Fibroblast of lung (primary cell): ENCODE measurements at regions not wholly inside any gene's neighbourhood (a gene's known extent, or its start where the extent isn't known, plus 50 kb on each side); places are given as distances from the start of the nearest gene placed in this dataset.
"Not testable (repeated sequence)": the region's sequence is repeated elsewhere in the genome, so short reads cannot be mapped to it uniquely, and the experiment has no call there.

ENCODE experiments used
- DNase-seq, 2 donors: peaks; one replicate each; pipeline versions ENCODE4 v3.0.0 to v3.0.0-alpha.2; 2010; ENCODE audit warnings: low read depth in 2 of 2
- H2AFZ ChIP-seq: 2 replicates; pipeline ENCODE4 v1.5.1; 2012; ENCODE audit warnings: low read length, control low read depth, inconsistent platforms
- H3K27ac ChIP-seq: 2 replicates; pipeline ENCODE4 v1.5.1; 2011; ENCODE audit warnings: low read length, control low read depth; ENCODE audit not compliant: insufficient read depth
- H3K27me3 ChIP-seq: 2 replicates; pipeline ENCODE4 v1.5.1; 2011; ENCODE audit warnings: mild to moderate bottlenecking, low read length; ENCODE audit not compliant: control insufficient read depth, insufficient read depth
- H3K36me3 ChIP-seq: 2 replicates; pipeline ENCODE4 v1.5.1; 2011; ENCODE audit warnings: low read length; ENCODE audit not compliant: control insufficient read depth, insufficient read depth
- H3K4me1 ChIP-seq: 2 replicates; pipeline ENCODE4 v1.5.1; 2011; ENCODE audit warnings: low read length; ENCODE audit not compliant: control insufficient read depth, insufficient read depth; ENCODE audit errors: extremely low read depth
- H3K4me2 ChIP-seq: 2 replicates; pipeline ENCODE4 v1.5.1; 2011; ENCODE audit warnings: low read length, control low read depth; ENCODE audit not compliant: insufficient read depth; ENCODE audit errors: extremely low read depth
- H3K4me3 ChIP-seq, 4 experiments: fragments of 200-600 bp in 1 of 4; sonication (generic) in 1 of 4; replicated peaks in 1 of 4; 2 replicates each; pipeline ENCODE4 v1.5.1; 2011 to 2016; ENCODE audit warnings: low read length in 4 of 4, low read depth in 3 of 4, mild to moderate bottlenecking in 3 of 4, control low read depth in 2 of 4, inconsistent platforms in 1 of 4, mixed read lengths in 1 of 4; ENCODE audit not compliant: insufficient read depth in 1 of 4; ENCODE audit errors: control extremely low read depth in 1 of 4
- H3K79me2 ChIP-seq: 2 replicates; pipeline ENCODE4 v1.5.1; 2012; ENCODE audit warnings: mild to moderate bottlenecking, low read length, inconsistent platforms; ENCODE audit not compliant: control insufficient read depth, insufficient read depth
- H3K9ac ChIP-seq: 2 replicates; pipeline ENCODE4 v1.5.1; 2011; ENCODE audit warnings: mild to moderate bottlenecking, low read length, control low read depth; ENCODE audit not compliant: insufficient read depth
- H3K9me3 ChIP-seq: 2 replicates; pipeline ENCODE4 v1.5.1; 2012; ENCODE audit warnings: low read depth, low read length; ENCODE audit not compliant: control insufficient read depth, insufficient read depth
- H4K20me1 ChIP-seq: 2 replicates; pipeline ENCODE4 v1.5.1; 2011; ENCODE audit warnings: low read length; ENCODE audit not compliant: control insufficient read depth, insufficient read depth; ENCODE audit errors: extremely low read depth
- CTCF ChIP-seq, 2 donors: IDR thresholded peaks in 1 of 2; conservative IDR thresholded peaks in 1 of 2; 1 replicate in 1 of 2; 2 replicates in 1 of 2; pipeline ENCODE4 v1.5.1; 2011 to 2012; ENCODE audit warnings: low read length in 2 of 2, control low read depth in 1 of 2, inconsistent platforms in 1 of 2, low read depth in 1 of 2, mild to moderate bottlenecking in 1 of 2
- EZH2 ChIP-seq: IDR thresholded peaks from 2 replicates; pipeline ENCODE4 v1.5.1; 2012; ENCODE audit warnings: low read length, control low read depth, mild to moderate bottlenecking; ENCODE audit errors: missing control alignments

- no peak overlapping the region for H3K9ac ChIP-seq
Observed at GRCh38 chr9:110093871-110094270, 114.1 kb downstream of the C9orf152 start.

GRCh38 chr9:110095161-110095595, 112.8 kb downstream of the C9orf152 start:
- Histone ChIP-seq H3K4me2 (peak overlapping the region; percentile 56), H4K20me1 (peaks cover 3% of the 10 kb centered on the region), H3K27ac (peak overlapping the region; percentile 42), H3K36me3 (peaks cover under 1% of the 10 kb centered on the region), H3K9me3 (no peaks in the 10 kb centered on the region), H3K4me3 (no peak overlapping the region), H2AFZ (no peak overlapping the region), H3K4me1 (peaks cover 36% of the 10 kb centered on the region), H3K27me3 (no peaks in the 10 kb centered on the region), H3K9ac (no peak overlapping the region), H3K79me2 (peaks cover 81% of the 10 kb centered on the region)
- TF ChIP-seq CTCF (conservative IDR thresholded peaks at IDR 0.05 in 1 of 2, IDR thresholded peaks at IDR 0.05 in 1 of 2; ENCODE audit: low read depth in 1 of 2, low read length in 2 of 2) (no peak), EZH2 (no peak)
- peak; percentile 73 to 85 for DNase-seq

More at GRCh38 chr9:110093871-110094270, 114.1 kb downstream of the C9orf152 start:
- H2AFZ ChIP-seq = no peak overlapping the region
- peaks cover 84% of the 10 kb centered on the region for H3K79me2 ChIP-seq
- no peak for DNase-seq
- H3K4me3 ChIP-seq = no peak overlapping the region
- H3K4me2 ChIP-seq = no peak overlapping the region
- peaks cover 4% of the 10 kb centered on the region for H3K36me3 ChIP-seq
- H3K4me1 ChIP-seq = peaks cover 39% of the 10 kb centered on the region
- TF ChIP-seq CTCF (conservative IDR thresholded peaks at IDR 0.05 in 1 of 2, IDR thresholded peaks at IDR 0.05 in 1 of 2; ENCODE audit: low read depth in 1 of 2, low read length in 2 of 2) (no peak), EZH2 (no peak)
- H4K20me1 ChIP-seq = peaks cover 3% of the 10 kb centered on the region
- H3K27me3 ChIP-seq = no peaks in the 10 kb centered on the region
- no peaks in the 10 kb centered on the region for H3K9me3 ChIP-seq
- H3K27ac ChIP-seq = no peak overlapping the region

- H3K9ac ChIP-seq = no peak overlapping the region
- peaks cover 81% of the 10 kb centered on the region for H3K79me2 ChIP-seq
- no peak overlapping the region for H2AFZ ChIP-seq
- peak overlapping the region; percentile 4 for H3K4me2 ChIP-seq
- H3K9me3 ChIP-seq = no peaks in the 10 kb centered on the region
- no peaks in the 10 kb centered on the region for H3K27me3 ChIP-seq
- DNase-seq = peak; percentile 62 to 84
- peak overlapping the region; percentile 42 for H3K27ac ChIP-seq
- H3K36me3 ChIP-seq = no peaks in the 10 kb centered on the region
- H3K4me1 ChIP-seq = peaks cover 38% of the 10 kb centered on the region
- peaks cover 3% of the 10 kb centered on the region for H4K20me1 ChIP-seq
- no peak overlapping the region for H3K4me3 ChIP-seq
- no peak for TF ChIP-seq CTCF (conservative IDR thresholded peaks at IDR 0.05 in 1 of 2, IDR thresholded peaks at IDR 0.05 in 1 of 2; ENCODE audit: low read depth in 1 of 2, low read length in 2 of 2)
- TF ChIP-seq EZH2 = no peak
Observed at GRCh38 chr9:110095776-110096175, 112.2 kb downstream of the C9orf152 start.

- Histone ChIP-seq H3K79me2 (peaks cover 83% of the 10 kb centered on the region), H3K4me1 (peaks cover 46% of the 10 kb centered on the region), H3K27ac (peak overlapping the region; percentile 42)
- H3K4me2 ChIP-seq, H3K9me3 ChIP-seq, H3K4me3 ChIP-seq, H3K36me3 ChIP-seq, DNase-seq, H2AFZ ChIP-seq, H3K27me3 ChIP-seq, H3K9ac ChIP-seq, H4K20me1 ChIP-seq: not testable (repeated sequence)
Observed at GRCh38 chr9:110096674-110097073, 111.3 kb downstream of the C9orf152 start.
